ENCODE measurements at regions not wholly inside any gene's neighbourhood (a gene's known extent, or its start where the extent isn't known, plus 50 kb on each side); places are given as distances from the start of the nearest gene placed in this dataset.

DNA sequence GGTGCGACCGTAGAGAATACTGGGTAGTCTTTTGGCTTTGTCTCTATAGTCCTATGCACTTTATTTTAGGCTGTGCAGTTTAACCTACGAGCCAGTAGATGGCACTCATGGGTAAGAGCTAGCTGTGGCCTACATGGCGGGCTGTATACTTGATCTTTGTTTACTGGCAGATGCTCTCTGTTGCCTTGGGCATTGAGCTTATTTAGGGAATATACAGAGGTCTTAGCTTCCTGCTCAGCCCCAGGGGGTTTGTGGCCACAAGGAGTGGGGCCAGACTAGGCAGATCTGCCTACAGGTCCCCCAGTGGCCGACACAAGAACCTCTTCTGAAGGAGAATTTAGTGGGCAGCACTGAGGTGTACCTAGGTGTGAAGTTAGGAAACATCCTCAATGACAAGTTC lies 227.6 kb upstream of the HDX start (continued):
- no peak for TF ChIP-seq POLR2AphosphoS5 (IDR thresholded peaks at IDR 0.05; ENCODE audit: low read depth, low read length)
- TF ChIP-seq, protein P1, sequence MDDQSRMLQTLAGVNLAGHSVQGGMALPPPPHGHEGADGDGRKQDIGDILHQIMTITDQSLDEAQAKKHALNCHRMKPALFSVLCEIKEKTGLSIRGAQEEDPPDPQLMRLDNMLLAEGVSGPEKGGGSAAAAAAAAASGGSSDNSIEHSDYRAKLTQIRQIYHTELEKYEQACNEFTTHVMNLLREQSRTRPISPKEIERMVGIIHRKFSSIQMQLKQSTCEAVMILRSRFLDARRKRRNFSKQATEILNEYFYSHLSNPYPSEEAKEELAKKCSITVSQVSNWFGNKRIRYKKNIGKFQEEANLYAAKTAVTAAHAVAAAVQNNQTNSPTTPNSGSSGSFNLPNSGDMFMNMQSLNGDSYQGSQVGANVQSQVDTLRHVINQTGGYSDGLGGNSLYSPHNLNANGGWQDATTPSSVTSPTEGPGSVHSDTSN (IDR thresholded peaks at IDR 0.05): no peak
- TF ChIP-seq, protein P2, sequence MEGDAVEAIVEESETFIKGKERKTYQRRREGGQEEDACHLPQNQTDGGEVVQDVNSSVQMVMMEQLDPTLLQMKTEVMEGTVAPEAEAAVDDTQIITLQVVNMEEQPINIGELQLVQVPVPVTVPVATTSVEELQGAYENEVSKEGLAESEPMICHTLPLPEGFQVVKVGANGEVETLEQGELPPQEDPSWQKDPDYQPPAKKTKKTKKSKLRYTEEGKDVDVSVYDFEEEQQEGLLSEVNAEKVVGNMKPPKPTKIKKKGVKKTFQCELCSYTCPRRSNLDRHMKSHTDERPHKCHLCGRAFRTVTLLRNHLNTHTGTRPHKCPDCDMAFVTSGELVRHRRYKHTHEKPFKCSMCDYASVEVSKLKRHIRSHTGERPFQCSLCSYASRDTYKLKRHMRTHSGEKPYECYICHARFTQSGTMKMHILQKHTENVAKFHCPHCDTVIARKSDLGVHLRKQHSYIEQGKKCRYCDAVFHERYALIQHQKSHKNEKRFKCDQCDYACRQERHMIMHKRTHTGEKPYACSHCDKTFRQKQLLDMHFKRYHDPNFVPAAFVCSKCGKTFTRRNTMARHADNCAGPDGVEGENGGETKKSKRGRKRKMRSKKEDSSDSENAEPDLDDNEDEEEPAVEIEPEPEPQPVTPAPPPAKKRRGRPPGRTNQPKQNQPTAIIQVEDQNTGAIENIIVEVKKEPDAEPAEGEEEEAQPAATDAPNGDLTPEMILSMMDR (IDR thresholded peaks at IDR 0.05): peak; percentile 93
- peak; percentile 68 for TF ChIP-seq SMC3 (IDR thresholded peaks at IDR 0.05; ENCODE audit: low read depth, low read length)
- no peak for TF ChIP-seq EZH2phosphoT487 (IDR thresholded peaks at IDR 0.05; ENCODE audit: borderline replicate concordance, low read depth)

DNA sequence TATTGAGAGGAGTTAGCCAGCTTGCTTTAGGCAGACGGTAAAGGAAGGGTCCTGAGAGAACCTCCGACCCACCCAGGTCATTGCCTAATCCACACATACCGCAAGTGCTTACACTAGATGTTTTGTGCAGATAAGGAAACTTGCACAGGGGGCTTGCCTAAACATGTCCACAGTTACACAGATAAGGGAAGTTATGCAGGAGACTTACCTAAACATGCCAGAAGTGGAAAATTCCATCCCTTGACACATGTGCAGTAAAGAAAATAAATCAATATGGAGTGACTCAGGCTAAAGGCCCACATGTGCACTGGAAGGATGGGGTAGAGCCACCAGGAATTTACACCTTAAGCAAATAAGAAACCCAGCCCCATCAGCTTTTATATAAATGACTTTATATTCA lies 232.8 kb upstream of the HDX start:
- Histone ChIP-seq H3K36me3 (replicated peaks in 1 of 2; ENCODE audit: control insufficient read depth in 1 of 2, insufficient read depth in 2 of 2, low read length in 1 of 2) (no peaks in the 10 kb centered on the region), H3K79me2 (ENCODE audit: insufficient read depth) (no peaks in the 10 kb centered on the region), H3K27me3 (ENCODE audit: insufficient read depth) (no peaks in the 10 kb centered on the region), H3K27ac (ENCODE audit: low read depth in 2 of 2, low read length in 1 of 2) (no peak overlapping the region), H2AFZ (ENCODE audit: low read depth) (no peak overlapping the region), H3K9ac (no peak overlapping the region), H3K9me2 (no peaks in the 10 kb centered on the region), H4K20me1 (ENCODE audit: insufficient read depth) (no peaks in the 10 kb centered on the region), H3K4me1 (ENCODE audit: control insufficient read depth in 1 of 2, insufficient read depth in 2 of 2, low read depth in 1 of 2, low read length in 1 of 2) (no peaks in the 10 kb centered on the region), H3K4me2 (no peak overlapping the region), H3F3A (replicated peaks; ENCODE audit: insufficient read depth) (no peaks in the 10 kb centered on the region), H3K4me3 (ENCODE audit: low read depth in 2 of 2, low read length in 1 of 2) (no peak overlapping the region), H3K9me3 (no peaks in the 10 kb centered on the region)
- ChIA-PET CTCF (no interaction called here), POLR2A (no interaction called here)
- WGBS (ENCODE audit: low lambda C conversion rate): 60% methylated on average over 1 of the region's 3 CpGs
- DNase-seq: no peak
- TF ChIP-seq, protein P3, sequence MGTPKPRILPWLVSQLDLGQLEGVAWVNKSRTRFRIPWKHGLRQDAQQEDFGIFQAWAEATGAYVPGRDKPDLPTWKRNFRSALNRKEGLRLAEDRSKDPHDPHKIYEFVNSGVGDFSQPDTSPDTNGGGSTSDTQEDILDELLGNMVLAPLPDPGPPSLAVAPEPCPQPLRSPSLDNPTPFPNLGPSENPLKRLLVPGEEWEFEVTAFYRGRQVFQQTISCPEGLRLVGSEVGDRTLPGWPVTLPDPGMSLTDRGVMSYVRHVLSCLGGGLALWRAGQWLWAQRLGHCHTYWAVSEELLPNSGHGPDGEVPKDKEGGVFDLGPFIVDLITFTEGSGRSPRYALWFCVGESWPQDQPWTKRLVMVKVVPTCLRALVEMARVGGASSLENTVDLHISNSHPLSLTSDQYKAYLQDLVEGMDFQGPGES (IDR thresholded peaks at IDR 0.05; ENCODE audit: low read depth, low read length): no peak
- TF ChIP-seq, protein P4, sequence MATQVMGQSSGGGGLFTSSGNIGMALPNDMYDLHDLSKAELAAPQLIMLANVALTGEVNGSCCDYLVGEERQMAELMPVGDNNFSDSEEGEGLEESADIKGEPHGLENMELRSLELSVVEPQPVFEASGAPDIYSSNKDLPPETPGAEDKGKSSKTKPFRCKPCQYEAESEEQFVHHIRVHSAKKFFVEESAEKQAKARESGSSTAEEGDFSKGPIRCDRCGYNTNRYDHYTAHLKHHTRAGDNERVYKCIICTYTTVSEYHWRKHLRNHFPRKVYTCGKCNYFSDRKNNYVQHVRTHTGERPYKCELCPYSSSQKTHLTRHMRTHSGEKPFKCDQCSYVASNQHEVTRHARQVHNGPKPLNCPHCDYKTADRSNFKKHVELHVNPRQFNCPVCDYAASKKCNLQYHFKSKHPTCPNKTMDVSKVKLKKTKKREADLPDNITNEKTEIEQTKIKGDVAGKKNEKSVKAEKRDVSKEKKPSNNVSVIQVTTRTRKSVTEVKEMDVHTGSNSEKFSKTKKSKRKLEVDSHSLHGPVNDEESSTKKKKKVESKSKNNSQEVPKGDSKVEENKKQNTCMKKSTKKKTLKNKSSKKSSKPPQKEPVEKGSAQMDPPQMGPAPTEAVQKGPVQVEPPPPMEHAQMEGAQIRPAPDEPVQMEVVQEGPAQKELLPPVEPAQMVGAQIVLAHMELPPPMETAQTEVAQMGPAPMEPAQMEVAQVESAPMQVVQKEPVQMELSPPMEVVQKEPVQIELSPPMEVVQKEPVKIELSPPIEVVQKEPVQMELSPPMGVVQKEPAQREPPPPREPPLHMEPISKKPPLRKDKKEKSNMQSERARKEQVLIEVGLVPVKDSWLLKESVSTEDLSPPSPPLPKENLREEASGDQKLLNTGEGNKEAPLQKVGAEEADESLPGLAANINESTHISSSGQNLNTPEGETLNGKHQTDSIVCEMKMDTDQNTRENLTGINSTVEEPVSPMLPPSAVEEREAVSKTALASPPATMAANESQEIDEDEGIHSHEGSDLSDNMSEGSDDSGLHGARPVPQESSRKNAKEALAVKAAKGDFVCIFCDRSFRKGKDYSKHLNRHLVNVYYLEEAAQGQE (IDR thresholded peaks at IDR 0.05; ENCODE audit: low read depth, low read length): no peak
- TF ChIP-seq GATA2 (CRISPR knock-in tag; IDR thresholded peaks at IDR 0.05) (no peak), FOSL2 (IDR thresholded peaks at IDR 0.05; ENCODE audit: borderline replicate concordance, low read depth) (no peak)
